ENCODE measurements at regions not wholly inside any gene's neighbourhood (a gene's known extent, or its start where the extent isn't known, plus 50 kb on each side); places are given as distances from the start of the nearest gene placed in this dataset.

DNA sequence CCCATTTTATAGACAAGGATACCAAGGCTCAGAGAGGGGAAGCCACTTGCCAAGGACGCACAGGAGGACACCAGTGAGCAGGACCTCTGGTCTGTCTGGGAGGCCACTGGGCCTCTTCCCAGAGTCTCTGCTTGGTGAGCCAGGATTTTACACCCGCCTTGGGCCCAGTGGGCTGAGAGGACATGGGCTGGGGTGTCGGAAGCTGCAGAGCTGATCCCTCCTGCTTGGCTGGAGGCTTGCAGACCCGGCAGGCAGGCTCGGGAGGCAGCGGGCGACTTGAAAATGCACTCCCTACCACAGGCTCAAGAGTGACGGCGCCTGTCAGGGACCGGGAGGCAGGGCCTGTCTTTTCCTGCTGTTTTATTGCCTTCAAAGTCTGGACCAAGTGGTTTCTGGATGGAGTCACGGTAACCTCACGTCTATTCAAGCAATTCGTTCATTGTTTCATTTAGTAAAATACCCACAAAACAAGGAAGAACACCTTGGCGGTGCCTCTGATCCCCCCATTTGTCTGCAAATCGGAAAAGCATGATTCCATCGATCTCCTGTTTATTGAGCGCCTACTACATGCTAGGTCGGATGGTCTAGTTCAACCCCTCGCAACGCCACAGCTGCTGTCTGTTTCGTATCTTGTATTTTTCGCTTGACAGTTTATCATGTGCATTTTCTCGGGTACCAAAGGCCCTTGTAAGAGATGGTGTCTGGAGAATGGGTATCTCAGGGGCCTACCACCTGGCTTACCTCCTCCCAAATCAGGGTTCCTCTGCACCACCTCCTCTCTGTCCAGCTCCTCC lies 108.1 kb upstream of the IER5L start:
- DNase-seq (ENCODE audit: low spot score) = peak; percentile 38

DNA sequence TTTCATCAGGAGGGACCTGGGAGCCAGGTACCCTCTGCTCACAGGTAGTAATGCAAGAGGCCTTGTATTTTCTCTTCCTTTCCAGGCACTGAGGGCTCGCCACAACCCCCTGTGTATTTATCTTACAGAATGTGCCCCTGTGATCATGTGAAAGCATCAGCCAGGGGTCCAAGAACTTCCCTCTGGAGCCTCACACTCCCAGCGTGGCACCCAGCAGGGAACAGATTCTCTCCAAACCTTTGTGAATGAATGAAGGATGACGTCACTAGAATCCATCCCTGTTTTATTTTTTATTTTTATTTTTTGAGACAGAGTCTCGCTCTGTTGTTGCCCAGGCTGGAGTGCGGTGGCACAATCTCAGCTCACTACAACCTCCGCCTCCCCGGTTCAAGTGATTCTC lies 107.3 kb upstream of the IER5L start:
- DNase-seq (ENCODE audit: low spot score) = peak; percentile 12

DNA sequence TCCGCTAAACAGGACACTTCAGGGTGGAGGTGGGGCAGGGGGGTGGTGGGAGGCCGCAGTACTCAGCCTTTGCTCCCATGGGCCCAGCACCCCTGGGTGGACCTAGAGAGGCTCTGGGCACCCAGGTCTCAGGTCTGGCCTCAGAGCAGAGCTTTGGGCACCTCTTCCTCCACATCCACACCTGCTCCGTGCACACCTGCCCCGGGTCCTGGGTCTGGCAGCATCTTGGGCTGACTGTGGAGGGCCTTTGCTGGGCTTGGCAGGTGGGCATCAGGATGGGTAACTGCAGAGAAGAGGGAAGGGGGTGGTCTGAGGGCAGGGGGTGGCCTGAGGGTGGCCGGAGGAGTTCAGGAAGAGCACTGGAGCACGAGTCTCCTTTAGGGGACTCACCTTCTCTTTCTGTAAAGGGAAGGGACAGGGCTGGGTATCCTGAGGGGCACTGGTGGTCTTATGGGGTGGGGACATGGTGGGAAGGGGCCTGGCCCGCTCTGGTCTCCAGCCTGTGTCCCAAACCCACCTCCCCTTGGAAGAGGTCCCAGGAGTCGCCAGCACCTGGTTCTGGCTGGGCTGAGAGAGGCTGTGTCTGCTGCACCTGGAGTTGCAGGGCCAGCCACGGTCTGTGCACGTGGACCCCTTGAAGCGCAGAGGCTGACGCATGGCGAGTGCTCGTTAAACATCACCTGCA lies 106.7 kb upstream of the IER5L start:
- DNase-seq (ENCODE audit: low spot score) = peak; percentile 57

GRCh38 chr9:129283705-129284606 lies 105.9 kb upstream of the IER5L start:
- peak; percentile 42 for DNase-seq (ENCODE audit: low spot score)

GRCh38 chr9:129283291-129283691 lies 105.2 kb upstream of the IER5L start:
- peak; percentile 51 for DNase-seq (ENCODE audit: low spot score)

- peak; percentile 45 for DNase-seq (ENCODE audit: low spot score)
Measured at GRCh38 chr9:129282731-129283211, 104.7 kb upstream of the IER5L start.

- peak; percentile 36 for DNase-seq (ENCODE audit: low spot score)
Measured at GRCh38 chr9:129282272-129282671, 104.2 kb upstream of the IER5L start.

- DNase-seq (ENCODE audit: low spot score) = peak; percentile 31
Measured at GRCh38 chr9:129281506-129282145, 103.6 kb upstream of the IER5L start.

GRCh38 chr9:129280623-129281271 lies 102.7 kb upstream of the IER5L start:
- peak; percentile 40 for DNase-seq (ENCODE audit: low spot score)

GRCh38 chr9:129280236-129280622 lies 102.2 kb upstream of the IER5L start:
- DNase-seq (ENCODE audit: low spot score) = no peak

DNA sequence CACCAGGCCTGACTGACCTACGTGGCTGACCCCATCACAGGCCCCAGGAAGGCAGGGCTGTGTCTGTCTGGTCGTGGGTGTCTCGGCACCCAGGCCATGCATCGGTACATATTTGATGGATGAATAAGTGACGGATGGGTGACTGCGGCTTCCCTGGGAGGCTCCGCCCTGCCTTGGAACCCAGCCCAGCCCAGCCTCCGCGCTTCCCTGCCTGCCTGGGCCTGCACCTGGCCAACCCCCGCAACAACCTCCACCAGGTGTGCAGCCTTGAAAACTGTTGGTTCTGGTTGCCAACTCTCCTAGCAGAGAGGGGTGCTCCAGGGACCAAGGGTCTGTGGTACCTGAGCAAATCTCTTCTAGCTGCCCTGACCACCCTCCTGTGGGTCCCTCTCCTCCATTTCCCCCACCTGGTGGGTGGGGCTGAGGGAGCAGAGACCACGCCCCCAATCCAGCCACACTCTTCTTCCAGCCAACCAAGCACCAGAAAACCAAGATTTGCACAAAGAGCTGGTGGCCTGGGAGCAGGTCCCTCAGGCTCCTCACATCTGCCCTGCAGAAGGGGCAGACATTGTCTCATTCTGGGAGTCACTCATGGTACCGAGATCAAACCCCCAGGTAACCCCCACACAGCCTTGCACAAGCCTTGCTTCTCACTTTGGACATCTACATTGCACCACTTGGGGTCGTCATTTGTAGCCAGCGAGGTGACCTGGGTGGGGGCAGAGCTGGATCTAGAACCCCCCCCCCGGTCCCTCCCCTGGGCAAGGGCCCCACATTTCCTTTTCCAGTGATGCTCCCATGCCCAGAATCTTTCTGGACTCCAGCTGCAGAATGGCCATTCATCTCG lies 100.6 kb upstream of the IER5L start:
- peak; percentile 64 for DNase-seq (ENCODE audit: low spot score)

DNA sequence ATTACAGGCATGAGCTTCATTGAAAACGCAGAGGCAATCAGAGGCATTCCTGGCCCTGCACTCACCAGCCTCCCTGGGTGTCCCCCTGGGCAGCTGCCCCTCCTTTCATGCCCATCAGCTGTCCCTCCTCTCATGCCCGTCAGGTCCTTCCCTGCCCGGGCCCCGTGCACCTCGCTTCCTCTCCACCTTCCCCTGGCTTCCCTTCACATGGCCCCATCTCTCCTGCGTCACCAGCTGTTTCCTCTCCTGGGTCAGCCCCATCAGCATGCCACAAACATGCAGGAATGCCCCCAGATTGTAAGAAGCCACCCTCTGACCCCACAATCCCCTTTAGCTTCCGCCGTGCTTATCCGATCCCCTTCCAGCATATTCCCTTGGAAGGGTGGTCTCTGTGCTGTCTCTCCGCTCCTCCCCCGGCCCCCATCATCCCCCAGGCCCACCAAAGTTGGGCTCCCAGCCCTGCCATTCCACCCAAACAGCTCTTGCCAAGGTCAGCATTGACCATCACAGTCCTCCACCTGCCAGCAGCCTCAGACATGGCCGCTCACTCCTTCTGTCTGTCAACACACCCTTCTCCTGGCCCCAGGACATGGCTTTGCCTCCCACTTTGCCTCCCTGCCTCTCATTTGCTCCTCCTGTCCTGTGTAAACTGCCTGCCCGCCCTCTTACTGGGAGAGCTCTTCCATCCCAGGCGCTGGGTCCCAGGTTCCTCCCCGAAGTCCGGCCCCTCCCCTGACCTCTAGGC lies 98.6 kb upstream of the IER5L start:
- peak; percentile 41 for DNase-seq (ENCODE audit: low spot score)

DNA sequence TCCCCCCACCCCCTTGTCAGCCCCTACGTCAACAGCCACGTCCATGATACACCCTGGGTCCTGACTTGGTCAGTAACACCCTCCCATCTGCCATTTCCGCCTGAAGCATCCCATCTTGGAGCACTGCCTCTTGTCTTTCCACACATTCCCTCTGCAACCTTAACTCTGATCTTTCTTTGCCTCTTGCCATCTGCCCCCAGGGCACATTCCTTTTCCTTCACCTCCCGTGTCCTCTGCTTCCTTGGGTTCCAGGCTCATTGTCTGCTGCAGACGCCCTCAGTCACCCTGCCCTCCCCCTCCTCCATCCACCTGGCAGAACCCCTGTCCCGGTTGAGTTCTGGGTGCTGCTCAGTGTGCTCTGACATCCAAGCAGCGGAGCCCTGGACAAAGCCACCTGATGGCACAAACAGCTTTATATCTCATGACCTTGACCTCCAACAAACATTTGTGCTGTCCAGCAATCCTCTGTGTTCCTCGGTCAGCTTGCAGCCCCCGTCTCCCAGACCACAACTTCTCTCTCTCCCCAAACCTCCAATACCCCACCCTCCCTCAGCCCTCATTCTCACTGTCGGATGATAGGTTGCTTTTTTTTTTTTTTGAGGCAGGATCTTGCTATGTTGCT lies 97.7 kb upstream of the IER5L start:
- peak; percentile 23 for DNase-seq (ENCODE audit: low spot score)

- DNase-seq (ENCODE audit: low spot score) = peak; percentile 41
Measured at GRCh38 chr9:129273941-129274684, 96.1 kb upstream of the IER5L start.

DNA sequence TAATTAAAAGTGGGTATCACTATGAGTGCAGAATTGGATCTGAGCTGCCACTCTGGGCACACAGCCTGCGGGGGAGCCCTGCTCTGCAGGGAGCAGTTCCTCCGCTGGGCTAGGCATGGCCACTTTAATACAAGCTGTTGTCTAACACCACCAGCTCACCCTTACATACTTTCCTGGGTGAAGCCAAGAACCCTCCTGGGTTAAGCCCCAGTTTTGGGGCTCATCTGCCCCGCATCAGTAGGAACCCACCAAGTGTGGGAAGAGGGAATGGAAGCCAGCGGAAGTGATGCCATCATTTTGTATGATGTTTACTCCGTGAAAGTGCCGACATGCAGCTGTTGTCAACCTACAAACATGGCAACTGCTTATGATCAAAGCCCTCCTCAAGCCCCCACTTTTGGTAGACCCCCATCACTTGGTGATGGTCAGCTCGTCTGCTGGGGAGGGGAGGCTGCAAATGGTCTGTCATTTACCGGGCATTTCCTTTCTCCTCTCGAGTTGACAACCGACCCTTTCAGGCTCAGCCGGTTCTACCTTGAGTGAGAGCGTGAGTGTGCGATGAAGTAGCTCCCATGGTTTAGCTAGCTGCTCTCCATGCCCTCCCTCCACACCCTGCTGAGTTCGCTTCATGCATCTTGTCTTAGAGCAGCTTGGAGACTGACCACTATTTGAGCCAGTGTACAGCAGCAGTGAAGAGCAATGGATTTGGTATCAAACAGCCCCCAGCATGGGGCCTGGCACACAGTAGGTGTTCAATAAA lies 95.3 kb upstream of the IER5L start:
- DNase-seq (ENCODE audit: low spot score) = peak; percentile 34

DNA sequence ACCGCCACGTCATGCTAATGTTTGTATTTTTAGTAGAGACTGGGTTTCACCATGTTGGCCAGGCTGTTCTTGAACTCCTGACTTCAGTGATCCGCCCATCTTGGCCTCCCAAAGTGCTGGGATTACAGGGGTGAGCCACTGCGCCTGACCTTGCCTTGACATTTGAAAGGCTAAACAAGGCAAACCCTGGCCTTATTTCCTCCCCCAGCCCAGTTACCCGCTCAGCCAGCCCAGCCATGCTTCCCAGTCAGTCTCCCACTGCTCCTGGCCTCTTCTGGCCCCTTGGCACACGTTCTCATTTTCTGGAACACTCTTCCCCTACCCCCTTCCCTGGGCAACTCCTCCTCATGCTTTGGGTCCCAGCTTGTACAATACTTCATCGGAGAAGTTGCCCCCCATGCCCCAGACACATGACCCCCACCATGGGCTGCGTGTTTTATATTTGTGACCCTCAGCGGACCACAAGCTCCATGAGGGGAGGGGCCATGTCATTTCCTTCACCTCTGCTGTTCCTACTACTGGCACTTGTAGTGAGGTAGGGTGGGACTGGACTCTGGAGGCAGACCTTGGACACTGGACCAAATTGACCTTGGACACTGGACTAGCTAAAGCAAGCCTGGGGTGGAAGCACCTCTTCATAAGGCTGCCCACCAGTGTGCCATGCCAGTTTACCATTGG lies 94.4 kb upstream of the IER5L start:
- peak; percentile 50 for DNase-seq (ENCODE audit: low spot score)

DNA sequence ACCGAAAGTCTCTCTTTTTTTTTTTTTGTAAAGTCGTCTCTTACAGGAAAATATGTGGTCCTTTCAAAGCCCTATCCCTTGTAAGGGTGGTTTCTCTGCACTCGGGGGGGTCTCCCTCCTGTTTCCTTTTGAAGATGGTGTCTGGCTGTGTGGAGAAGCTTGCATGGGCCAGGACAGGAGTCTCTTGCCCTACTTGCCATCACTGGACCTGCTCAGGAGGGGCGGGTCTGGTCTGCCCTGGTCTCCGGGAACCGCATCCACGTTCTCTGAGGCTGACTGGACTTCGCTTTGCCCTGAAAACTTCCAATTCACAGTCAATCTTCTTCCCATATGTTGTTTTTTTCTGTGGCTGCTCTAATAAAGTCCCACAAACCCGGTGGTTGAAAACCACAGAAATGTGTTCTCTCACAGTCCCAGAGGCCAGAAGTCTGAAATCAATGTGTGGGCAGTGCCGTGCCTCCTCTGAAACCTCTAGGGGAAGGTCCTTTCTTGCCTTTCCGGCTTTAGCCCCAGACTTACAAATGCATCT lies 92.9 kb upstream of the IER5L start:
- peak; percentile 61 for DNase-seq (ENCODE audit: low spot score)
